GM12891 (cell line): ENCODE measurements at regions not wholly inside any gene's neighbourhood (a gene's known extent, or its start where the extent isn't known, plus 50 kb on each side); places are given as distances from the start of the nearest gene placed in this dataset.

Source experiments
- DNase-seq: peaks from one replicate; pipeline ENCODE4 v3.0.0; 2011; ENCODE audit warnings: low spot score; ENCODE audit not compliant: insufficient read length
- FAIRE-seq: peaks from 2 replicates; lab custom pipeline; 2011; peaks lifted over from hg19 to GRCh38; lab: Jason Lieb, UNC
- PAX5 ChIP-seq: IDR thresholded peaks from 2 replicates; pipeline ENCODE4 v1.6.1; 2011; ENCODE audit warnings: low read length, moderate library complexity, mild to moderate bottlenecking; ENCODE audit not compliant: insufficient read depth, severe bottlenecking
- POLR2A ChIP-seq: IDR thresholded peaks from 2 replicates; pipeline ENCODE4 v1.6.1; 2011; ENCODE audit warnings: low read depth, low read length, control low read depth
- POLR2AphosphoS5 ChIP-seq: IDR thresholded peaks from 2 replicates; pipeline ENCODE4 v1.6.1; 2011; ENCODE audit warnings: low read depth, low read length, control low read depth
- POU2F2 ChIP-seq: IDR thresholded peaks from 2 replicates; pipeline ENCODE4 v1.6.1; 2011; ENCODE audit warnings: low read depth, mild to moderate bottlenecking, control low read depth, low read length, moderate library complexity
- SPI1 ChIP-seq: IDR thresholded peaks from 2 replicates; pipeline ENCODE4 v1.6.1; 2011; ENCODE audit warnings: low read depth, low read length, control low read depth
- TAF1 ChIP-seq: IDR thresholded peaks from 2 replicates; pipeline ENCODE4 v1.6.1; 2011; ENCODE audit warnings: low read depth, low read length, control low read depth

DNA sequence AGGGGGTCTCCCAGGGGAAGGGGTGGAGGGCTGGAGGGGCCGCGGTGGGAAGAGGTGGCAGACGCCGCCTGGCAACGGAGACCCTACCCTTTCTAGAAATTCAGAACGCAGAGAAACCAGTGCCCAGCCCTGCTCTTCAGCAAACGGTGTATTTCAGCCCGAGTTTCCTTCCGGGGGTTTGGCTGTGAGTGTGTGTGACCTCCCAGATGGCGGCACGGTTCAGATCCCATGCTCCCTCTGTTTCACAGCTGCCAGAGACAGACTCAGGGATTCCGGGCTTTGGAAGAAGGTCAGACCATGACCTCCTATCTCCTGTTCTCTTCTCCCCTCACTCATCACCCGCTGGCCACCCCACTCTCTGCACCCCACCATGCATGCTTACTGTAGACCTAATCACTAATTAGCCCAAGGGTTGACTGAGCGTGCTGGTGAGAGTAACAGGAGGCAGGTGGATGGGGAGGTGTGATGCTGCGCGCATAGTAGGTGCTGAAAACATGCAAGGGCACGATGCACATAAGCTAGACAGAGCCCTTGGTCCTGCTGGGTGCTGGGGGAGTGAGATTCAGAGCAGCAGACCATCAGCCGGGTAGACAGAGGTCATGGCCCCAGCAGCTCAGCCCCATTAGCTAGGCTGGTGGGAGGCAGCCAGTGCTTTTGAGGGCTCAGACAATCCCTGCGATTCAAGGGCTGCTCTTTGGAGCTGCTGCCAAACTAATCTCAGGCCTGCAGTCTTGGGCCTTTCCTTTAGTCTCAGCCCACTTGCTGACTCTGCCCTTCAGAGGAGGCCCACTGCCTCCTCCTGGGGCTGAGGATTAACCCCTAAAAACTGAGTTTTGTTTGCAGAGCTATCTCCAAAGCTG, 256.5 kb upstream of the CADM1 start:
- FAIRE-seq (no peak), DNase-seq (no peak)
- TF ChIP-seq POLR2AphosphoS5 (no peak), POLR2A (no peak), PAX5 (no peak), SPI1 (no peak)

DNA sequence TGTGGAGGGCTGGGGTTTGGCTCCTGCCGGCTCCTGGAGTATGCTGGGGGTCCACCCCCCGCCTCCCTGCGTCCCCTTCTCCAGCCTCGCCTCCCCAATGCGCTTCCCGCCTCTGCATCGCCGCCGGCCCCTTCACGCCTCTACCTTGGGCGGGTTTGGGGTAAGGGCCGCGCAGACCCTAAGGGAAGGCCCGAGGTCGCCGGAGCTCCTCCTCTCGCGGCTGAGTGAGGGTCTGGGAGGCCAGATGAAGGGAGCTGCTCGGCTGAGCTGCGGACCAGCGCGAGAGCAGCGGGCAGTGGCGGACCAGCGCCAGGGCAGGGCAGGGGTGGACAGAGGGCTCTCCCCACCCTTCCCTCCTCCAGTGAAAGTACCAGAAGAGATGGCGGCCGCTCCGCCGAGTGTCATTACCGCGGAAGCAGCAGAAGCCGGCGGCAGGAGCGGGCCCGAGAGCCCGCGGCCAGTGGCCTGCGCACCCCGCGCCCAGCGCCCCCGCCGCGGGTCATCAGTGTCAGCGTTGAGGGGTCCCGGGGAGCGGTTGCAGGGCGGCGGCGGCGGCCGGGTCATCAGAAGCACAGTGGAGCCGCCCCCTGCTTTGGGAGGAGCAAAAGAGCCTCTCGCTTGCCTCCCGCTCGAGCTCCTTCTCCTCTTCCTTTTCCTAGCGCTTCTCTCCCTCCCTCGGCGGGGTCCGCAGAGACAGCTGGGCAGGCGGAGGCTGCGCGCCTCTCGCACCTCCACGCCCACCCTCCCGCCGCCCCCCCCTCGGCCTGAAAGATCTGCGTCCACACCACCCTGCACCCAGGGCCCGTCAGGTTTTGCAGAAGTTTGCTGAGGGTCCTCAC, 255.6 kb upstream of the CADM1 start:
- TF ChIP-seq POU2F2 (no peak), TAF1 (no peak), SPI1 (no peak), POLR2A (no peak), PAX5 (no peak), POLR2AphosphoS5 (no peak)
- DNase-seq (no peak), FAIRE-seq (no peak)

- DNase-seq (no peak), FAIRE-seq (no peak)
- TF ChIP-seq POLR2A (no peak), POU2F2 (no peak), PAX5 (no peak), POLR2AphosphoS5 (no peak), SPI1 (no peak)
These were observed 253.8 kb upstream of the CADM1 start for GRCh38 chr11:115758011-115758410.

GRCh38 chr11:115751243-115752015, 247.2 kb upstream of the CADM1 start:
- DNase-seq (no peak), FAIRE-seq (no peak)
- TF ChIP-seq POLR2AphosphoS5 (no peak), PAX5 (no peak)

GRCh38 chr11:115745610-115746512, 241.6 kb upstream of the CADM1 start:
- no peak for TF ChIP-seq POLR2AphosphoS5
- DNase-seq, result no peak
- no peak for FAIRE-seq

- no peak for FAIRE-seq
- DNase-seq, result no peak
These were observed 240.9 kb upstream of the CADM1 start for GRCh38 chr11:115745066-115745465.

DNA sequence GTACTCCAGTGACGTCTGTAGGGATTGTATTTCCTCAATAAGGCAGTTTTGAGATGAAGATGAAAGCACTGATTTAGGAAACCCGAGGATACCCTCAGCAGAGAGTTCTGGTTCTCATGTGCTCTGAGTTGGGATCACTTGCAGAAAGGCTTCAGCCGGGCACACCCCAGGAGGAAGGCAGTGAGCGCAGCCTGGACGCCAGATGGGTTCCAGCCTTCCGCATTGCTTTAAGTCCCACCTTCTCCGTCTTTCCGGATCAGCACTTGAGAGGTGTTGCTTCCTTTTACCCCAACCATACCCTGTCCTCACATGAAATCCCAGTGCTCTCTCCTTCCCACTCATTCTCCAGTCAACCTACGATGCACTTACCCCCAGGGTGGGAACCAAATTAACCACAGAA, 239.5 kb upstream of the CADM1 start:
- FAIRE-seq (no peak), DNase-seq (no peak)
- TF ChIP-seq SPI1 (no peak), PAX5 (no peak), POU2F2 (no peak), POLR2A (no peak), POLR2AphosphoS5 (no peak), TAF1 (no peak)

More at GRCh38 chr11:115745066-115745465, 240.9 kb upstream of the CADM1 start:
- TF ChIP-seq SPI1 (no peak), POLR2A (no peak), PAX5 (no peak), TAF1 (no peak), POU2F2 (no peak)

- no peak for DNase-seq
- FAIRE-seq, result no peak
- TF ChIP-seq POU2F2, result no peak
- TF ChIP-seq SPI1, result no peak
- TF ChIP-seq POLR2A, result no peak
- TF ChIP-seq TAF1, result no peak
- no peak for TF ChIP-seq PAX5
- no peak for TF ChIP-seq POLR2AphosphoS5
These were observed 237.3 kb upstream of the CADM1 start for GRCh38 chr11:115741376-115742107.

GRCh38 chr11:115740324-115740723, 236.1 kb upstream of the CADM1 start:
- no peak for DNase-seq
- TF ChIP-seq POU2F2, result no peak
- no peak for TF ChIP-seq POLR2AphosphoS5
- no peak for TF ChIP-seq POLR2A
- no peak for TF ChIP-seq TAF1
- no peak for TF ChIP-seq SPI1
- no peak for FAIRE-seq
